GM18873 (cell line): ENCODE measurements at regions not wholly inside any gene's neighbourhood (a gene's known extent, or its start where the extent isn't known, plus 50 kb on each side); places are given as distances from the start of the nearest gene placed in this dataset.
"Not testable (repeated sequence)": the region's sequence is repeated elsewhere in the genome, so short reads cannot be mapped to it uniquely, and the experiment has no call there.

Experiments used
- ATAC-seq: cut with Tn5 transposase; IDR thresholded peaks from one replicate; pipeline ENCODE4 v1.9.1; 2021; ENCODE audit warnings: mild to moderate bottlenecking, moderate library complexity, moderate number of reproducible peaks; ENCODE audit not compliant: unreplicated experiment, low FRiP score

DNA sequence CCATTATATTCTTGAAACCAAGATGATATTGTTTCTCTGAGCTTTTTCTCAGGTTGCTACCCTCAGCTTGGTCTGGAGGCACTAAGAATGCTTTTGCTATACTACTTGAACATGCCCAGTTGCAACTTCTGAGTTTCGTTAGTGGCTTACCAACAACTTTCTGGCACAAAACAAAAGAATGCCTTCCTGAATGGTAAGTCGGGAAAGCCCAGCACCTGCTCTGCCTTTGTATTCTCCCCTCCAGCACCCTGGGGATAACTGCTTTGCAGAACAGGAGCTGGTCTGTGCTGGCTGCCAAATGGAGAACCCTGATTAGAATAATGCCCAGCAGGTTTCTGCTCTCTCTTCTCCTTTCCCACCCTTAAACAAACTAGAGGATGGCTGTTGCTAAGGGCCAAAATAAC is 149.3 kb downstream of the TGFB2 start:
- ATAC-seq, result no peak

DNA sequence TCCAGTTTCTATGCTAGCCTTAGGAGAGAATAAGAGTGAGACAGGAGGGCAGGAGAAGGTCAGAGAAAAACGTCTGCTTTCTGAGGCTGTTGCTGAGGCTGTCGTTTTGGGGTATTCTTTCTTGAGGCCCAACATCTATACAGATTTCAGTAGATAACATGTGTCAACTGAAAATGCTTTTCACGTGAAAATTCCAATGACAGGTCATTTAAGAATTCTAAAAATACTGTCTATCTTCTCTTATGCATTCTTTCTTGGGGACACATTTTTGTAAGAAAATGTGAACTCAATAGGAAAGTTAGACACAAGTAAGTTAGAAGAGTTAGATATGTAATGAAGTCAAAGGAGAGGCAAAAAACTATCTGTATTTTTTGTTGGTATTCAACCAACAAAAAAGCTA is 150.8 kb downstream of the TGFB2 start:
- no peak for ATAC-seq

DNA sequence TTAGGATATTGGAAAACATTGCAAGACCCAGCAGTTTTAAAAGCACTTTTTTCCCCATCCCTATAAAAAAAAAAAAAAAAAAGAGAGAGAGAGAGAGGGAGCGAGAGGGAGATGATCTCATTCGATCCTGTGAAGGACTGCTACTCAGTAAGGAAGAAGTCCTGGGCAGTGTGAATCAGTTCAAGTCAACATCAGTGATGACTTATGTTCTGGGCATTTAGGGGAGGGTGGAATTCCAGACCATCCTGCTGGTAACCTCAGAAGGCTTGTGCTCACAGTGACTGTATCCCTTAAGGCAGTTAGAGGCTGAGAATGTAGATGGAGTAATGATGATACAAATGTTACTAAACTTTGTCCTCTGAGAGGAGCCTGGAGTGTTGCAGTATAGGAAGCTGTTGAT is 151.4 kb downstream of the TGFB2 start:
- ATAC-seq, result no peak

DNA sequence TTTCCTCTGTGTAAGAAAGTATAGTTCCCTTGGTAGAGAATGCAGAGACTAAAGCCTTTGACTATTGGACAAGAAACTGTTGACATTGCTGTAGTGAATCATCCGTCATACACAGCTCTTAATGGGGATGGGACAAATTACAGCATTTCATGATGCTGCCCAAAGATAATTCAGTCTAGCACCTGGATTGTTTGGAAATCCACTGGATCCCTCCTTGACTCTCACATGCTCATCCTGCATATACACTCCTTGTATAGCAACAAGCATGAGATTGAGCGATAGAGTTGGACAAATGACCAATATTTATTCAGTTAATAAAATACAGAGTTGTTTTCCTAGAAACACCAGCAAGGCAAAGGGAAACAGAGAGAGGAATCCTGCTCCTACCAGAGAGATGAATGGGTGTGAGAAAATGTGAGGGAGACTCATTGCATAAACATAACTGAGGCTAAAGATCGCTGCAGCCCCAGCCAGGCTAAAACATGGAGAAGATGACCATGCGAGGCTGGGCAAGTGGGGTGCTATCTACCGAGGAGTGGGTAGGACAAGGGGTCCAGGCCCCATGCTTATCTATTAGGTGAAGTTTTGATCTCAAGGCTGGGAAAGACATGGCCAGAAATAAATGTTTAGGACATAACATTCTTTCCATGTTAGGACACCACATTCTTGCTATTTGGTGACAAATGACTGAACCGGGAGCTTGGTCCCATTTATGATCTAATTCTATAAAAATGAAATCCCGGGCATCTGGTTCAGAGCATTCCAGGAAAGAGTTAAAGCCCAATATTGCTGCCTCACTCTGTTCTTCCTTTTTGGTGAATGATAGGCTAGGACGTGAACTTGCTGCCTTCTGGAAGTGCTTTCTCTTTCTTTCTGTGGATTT is 153.2 kb downstream of the TGFB2 start:
- ATAC-seq, result no peak

DNA sequence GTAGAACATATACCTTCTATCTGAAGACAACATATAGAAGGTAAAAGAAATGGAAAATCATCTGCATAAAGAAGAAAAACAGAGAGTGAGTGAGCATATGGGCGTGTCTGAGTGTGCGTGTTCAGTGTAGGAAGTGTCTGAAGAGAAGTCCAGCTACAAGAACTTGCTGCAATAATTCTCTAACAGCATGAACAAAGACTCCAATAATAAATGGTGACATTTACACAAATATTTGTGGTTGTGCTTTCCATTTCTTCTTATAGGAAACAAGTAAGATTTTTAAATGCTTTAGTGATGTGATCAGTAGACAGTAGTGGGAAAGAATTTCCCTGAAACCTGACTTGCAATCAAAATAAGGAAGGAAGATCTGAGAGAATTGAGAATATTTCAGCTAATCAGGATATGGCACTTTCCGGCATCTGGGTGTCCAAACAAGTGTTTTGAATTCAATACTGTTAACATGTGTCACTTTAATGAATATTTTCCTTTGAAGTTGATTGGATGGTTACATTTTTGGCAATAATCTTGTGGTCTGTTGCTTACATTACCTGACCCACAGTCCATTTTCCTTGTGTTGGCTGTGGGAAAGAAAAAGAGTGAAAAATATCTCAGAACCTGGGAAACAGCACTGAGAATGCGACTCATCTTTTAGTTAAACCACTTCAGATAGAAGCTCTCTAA is 154.0 kb downstream of the TGFB2 start:
- ATAC-seq, result no peak

DNA sequence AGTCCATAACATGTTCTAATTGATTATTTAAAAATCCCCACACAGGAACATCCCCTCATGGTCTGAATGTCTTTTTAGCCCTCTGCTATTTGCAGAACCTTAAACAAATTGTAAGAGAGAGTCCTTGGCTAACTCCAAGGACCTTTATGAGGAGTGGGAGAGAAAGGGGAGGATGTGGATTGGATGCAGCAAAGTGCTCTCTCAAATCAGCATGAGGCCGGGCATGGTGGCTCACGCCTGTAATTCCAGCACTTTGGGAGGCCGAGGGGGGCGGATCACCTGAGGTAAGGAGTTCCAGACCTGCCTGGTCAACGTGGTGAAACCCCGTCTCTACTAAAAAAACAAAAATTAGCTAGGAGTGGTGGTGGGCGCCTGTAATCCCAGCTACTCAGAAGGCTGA is 154.8 kb downstream of the TGFB2 start:
- no peak for ATAC-seq

DNA sequence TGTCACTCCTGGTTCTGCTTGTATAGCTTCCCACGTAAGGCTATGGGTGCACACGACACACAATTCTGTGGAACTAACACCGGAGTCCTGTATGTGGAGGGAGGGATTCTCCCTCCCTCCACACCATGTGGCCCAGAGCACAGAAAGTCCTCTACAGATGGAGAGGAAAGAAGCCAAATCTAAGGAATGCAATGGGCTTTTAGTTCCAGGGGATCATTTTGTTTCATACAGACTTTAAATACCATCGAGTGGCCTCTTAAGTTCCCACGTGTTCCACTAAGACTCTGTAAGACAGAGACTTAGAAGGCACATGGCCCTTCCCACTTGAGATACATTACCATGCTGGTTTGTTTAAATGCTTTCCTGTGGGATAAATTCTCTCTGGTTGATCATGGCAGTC is 156.0 kb downstream of the TGFB2 start:
- ATAC-seq, result no peak

DNA sequence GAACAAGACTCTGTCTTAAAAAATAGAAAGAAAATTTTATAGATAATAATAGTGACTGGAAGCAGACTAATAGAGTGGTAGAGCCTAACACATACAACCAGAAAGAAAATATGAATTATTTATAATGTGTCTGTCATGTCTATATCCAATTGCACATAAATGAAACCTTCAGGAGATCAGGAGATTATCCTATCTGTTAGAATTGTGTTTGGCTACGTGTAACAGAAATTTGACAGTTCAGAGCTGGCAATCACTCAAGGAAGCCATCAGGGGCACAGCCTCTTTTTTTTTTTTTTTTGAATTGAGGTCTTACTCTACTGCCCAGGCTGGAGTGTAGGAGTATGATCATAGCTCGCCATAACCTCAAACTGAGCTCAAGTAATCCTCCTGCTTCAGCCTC is 157.2 kb downstream of the TGFB2 start:
- no peak for ATAC-seq

DNA sequence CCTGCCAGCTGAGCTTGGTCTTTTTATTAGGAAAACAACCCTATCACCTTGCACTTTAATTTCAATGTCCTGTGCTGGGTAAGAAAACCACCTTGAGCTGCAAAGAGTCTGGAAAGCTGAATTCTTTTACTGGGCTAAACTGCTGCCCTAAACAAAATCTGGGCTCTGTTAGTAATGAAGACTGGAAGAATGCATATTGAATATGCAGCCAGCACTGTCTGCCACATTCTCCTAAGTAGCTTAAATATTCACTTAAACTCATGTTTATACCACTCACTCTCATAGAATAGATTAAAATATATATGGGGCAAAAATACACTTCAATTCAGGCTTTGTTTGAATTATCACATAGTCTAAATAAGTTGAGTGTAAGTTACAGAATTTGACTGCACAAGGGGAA is 158.0 kb downstream of the TGFB2 start:
- ATAC-seq, result no peak

DNA sequence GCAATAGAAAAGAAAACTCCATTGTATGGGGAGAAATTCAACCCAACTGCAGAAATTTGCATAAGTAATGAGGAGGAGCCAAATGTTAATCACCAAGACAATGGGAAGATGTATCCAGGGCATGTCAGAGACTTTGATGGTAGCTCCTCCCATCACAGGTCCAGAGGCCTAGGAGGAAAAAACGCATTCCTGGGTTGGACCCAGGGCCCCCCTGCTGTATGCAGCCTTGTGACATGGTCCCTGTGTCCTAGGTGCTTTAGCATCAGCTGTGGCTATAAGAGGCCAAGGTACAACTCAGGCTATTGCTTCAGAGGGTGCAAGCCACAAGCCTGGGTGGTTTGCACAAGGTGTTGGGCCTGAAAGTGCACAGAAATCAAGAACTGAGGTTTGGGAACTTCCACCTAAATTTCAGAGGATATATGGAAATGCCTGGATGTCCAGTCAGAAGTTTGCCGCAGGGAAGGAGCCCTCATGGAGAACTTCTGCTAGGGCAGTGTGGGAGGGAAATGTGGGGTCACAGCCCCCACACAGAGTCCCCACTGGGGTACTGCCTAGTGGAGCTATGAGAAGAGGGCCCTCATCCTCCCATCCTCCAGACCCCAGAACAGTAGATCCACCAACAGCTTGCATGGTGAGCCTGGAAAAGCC is 162.3 kb downstream of the TGFB2 start:
- no peak for ATAC-seq

DNA sequence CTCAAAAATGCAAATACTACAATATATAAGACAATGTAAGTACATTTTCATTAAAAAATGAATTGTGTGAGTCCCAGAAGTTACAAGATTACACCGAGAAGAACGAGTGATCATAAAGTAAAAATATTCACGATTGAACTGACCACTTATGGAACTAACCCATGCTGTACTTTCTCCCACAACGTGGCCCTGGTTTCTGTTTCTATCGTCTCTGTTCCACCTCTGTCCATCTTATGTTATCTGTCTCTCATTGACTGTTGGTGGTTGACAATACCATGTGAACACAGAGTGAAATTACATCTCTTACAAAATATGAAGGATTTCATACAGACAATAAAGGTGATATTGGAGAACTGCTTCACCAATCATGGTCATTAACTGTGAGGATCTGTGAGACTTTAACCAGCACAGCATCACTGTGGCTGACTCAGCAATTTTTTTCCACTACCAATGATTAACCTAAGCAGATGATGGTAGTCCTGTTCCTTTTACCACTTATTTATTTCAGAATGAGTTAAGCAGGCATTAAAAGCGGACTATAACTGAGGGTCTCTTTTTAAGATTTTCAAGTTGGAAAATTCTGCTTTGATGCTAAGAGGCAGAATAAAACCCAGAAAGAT is 165.1 kb downstream of the TGFB2 start:
- ATAC-seq, result peak; percentile 56

DNA sequence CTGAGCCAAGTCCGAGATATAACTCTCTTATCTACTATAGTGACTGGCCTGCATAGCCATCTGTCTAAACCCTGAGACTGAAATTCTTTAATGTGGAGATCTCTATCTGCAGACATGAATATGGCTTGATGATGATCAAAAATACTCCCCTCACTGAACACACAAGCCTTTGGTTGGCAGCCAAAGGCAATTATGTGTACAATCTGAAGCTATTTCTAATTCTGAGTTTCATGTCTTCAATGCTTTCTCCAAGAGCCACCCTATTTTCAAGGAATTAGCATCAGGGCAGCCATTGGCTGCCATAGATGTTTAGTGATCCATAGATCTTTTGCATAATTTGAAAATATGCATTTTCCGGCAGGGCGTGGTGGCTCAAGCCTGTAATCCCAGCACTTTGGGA is 168.2 kb downstream of the TGFB2 start:
- no peak for ATAC-seq

DNA sequence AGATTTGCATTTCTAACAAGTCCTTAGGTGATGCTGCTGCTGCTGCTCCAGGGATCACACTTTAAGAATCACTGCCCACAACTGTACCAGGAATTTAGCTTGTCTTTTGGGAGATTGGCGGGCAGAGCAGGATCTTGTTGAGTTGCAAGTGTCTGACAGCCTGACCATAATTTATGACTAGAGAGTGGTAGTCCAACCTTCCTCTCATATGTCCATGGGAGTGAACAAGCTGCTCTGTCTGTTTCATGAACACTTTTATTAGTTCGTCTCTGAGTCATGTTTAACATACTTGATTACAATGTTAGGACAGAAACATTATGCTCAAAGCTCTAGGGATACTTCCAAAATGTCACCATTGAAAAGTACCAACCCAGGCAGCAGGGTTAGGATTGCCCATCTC is 169.6 kb downstream of the TGFB2 start:
- no peak for ATAC-seq

DNA sequence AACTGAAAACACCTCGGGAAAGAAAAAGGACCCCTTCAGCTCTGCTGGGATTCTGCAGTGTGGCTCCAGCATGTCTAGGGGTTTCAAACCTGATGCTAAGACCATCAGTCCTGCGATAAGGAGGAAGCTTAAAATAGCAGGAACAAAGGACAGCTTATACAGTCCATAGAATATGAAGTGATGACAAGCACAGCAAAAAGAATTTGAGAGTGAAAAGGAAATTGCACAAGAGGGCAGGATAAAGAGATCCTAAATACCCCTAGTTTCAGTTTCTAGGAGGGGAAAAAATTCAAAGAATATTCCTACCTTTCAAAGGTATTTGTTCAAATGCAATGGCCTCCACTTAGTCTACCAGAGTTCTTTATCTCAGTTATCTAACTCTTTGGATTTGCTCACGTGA is 171.4 kb downstream of the TGFB2 start:
- no peak for ATAC-seq

DNA sequence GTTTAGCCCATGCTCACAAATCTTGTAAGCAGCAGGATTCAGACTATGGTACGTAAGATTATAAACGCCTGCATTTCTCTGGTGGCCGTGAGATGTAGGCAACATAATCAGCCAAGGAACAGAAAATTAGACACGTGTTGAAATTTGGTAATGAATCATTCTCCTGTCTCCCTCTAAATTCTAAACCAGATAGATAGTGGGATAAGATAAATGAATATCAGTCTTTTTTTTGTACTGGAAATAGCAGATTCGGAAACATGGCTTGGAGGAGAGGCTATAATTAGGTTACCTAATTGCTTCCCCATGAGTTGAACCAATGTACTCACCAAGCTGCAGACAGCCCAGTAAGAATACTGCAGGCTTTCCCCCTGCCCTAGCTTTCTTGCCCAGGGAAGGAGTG is 172.3 kb downstream of the TGFB2 start:
- no peak for ATAC-seq

DNA sequence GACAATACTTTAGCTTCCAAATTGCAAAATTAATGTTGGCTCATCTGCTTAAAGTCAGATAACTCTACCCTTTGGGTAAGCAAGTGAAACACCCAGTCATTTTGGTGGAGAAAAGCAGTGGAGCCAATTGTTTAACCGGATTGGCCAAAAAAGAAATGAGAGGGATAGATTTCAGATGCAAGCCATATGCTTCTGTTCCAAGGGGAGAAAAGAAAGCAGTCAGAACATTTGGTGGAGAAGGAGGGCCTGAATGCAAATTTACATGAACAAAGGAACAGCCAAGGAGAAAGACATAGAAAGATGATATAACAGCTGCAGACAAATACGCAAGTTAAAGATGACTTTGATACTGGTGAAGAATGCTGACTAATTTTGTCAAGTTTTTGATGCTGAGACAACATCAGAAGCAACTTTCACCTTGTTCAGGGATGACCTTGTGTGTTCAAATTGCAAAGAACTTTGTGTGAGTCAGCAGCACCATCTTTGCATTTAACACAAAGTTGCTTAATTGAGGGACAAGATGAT is 173.1 kb downstream of the TGFB2 start:
- no peak for ATAC-seq

DNA sequence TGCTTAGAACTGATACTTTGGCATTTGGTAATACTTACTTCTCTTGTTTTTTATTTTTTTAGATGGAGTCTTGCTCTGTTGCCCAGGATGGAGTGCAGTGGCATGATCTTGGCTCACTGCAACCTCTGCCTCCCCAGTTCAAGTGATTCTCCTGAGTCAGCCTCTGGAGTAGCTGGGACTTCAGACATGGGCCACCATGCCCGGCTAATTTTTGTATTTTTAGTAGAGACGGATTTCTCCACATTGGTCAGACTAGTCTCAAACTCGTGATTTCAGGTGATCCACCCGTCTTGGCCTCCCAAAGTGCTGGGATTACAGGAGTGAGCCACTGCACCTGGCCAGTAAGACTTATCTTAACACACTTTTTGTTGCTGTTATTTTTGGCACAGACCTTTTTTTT is 175.5 kb downstream of the TGFB2 start:
- not testable (repeated sequence) for ATAC-seq

DNA sequence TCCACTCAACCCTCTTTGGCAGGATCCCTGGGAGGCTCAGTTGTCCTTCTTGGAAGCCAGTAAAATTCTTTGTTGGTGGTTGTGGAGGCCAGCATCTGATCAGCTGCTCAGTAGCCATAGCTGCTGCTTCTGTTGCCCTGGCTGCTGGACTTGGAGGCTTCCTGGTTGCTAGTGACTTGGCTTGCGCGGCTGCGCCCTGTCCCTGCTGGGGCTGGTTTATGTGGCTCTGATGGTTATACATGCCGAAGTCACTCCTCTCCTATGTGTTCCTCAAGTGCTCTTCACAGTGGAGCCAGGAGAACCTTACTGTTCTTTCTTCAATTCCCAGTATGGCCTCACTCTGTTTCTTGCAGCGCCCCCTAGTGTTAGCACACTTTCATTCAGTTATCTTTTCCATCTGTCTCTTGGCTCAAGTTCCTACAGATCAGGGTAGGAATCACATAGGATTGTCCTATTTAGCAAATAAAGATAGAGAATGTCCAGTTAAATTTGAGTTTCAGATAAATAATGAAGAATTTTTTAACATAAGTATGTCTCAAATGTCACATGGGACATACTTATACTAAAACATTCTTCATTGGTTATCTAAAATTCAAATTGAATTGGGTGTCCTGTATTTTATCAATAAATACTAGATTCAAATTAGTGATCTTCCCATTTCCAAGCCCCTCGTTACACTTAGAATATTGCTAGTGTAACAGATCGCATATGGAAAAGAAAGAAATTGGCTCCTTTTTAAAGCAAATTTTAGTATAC is 176.5 kb downstream of the TGFB2 start:
- ATAC-seq, result no peak

DNA sequence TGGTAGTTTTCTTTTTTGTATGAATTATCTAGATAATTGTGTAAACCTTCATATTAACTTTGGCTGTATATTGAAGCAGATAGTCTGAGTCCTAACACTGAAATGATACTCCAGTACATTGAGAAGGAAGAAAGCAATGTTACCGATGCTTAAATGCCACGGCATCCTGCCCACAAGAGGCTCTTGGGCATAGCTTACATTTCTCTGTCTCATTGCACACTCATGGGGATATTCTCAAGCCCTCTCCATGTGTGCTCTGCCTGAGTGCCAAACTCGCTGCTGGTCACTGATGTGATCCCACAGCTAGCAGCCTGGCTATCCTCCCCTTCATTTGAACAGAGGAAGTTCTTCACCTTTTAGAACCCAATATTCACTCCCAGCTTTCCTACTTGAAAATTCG is 179.4 kb downstream of the TGFB2 start:
- ATAC-seq, result no peak

DNA sequence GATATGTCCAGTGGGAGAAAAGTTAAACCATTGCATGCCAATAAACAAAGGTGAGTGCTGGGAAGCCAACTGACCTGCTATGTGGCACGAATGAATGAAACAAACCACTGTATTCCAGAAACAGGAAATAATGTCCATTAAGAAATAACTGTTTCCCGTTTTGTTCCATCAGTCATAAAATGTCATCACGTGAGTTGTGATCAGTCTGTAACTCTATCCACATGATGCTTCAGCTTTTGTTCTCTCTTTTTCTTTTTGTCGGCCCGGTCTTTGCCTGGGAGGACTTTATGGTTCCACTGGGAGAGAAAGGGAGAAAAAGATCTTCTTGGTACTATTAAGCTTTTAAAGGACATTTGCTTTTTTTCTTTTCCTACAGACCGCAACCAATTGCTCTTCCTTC is 179.9 kb downstream of the TGFB2 start:
- ATAC-seq, result no peak
